GM21447 (cell line): ENCODE measurements at regions not wholly inside any gene's neighbourhood (a gene's known extent, or its start where the extent isn't known, plus 50 kb on each side); places are given as distances from the start of the nearest gene placed in this dataset.

Experiments used
- ATAC-seq: cut with Tn5 transposase; IDR thresholded peaks from one replicate; pipeline ENCODE4 v1.9.1; 2021; ENCODE audit not compliant: unreplicated experiment

GRCh38 chr20:22407237-22408193 lies 176.9 kb downstream of the FOXA2 start:
- ATAC-seq: no peak

- ATAC-seq: no peak
Observed at GRCh38 chr20:22404419-22405170, 179.8 kb downstream of the FOXA2 start.

GRCh38 chr20:22403632-22404361 lies 180.6 kb downstream of the FOXA2 start:
- ATAC-seq: no peak

- ATAC-seq: no peak
Observed at GRCh38 chr20:22403022-22403631, 181.2 kb downstream of the FOXA2 start.

- ATAC-seq: no peak
Observed at GRCh38 chr20:22402550-22402949, 181.8 kb downstream of the FOXA2 start.

- ATAC-seq: no peak
Observed at GRCh38 chr20:22400440-22400839, 183.9 kb downstream of the FOXA2 start.

- no peak for ATAC-seq
Observed at GRCh38 chr20:22394583-22394982, 189.8 kb downstream of the FOXA2 start.

GRCh38 chr20:22390543-22390903 lies 193.8 kb downstream of the FOXA2 start:
- ATAC-seq: no peak

GRCh38 chr20:22389836-22390542 lies 194.4 kb downstream of the FOXA2 start:
- ATAC-seq: no peak

GRCh38 chr20:22387452-22387851 lies 196.9 kb downstream of the FOXA2 start:
- no peak for ATAC-seq

GRCh38 chr20:22386306-22386623 lies 198.1 kb downstream of the FOXA2 start:
- ATAC-seq: no peak

GRCh38 chr20:22385602-22386305 lies 198.6 kb downstream of the FOXA2 start:
- ATAC-seq: no peak

- ATAC-seq: no peak
Observed at GRCh38 chr20:22384978-22385377, 199.4 kb downstream of the FOXA2 start.

- ATAC-seq: no peak
Observed at GRCh38 chr20:22383156-22383555, 201.2 kb downstream of the FOXA2 start.

GRCh38 chr20:22382742-22383141 lies 201.6 kb downstream of the FOXA2 start:
- ATAC-seq: no peak

GRCh38 chr20:22381812-22382416 lies 202.5 kb downstream of the FOXA2 start:
- no peak for ATAC-seq

GRCh38 chr20:22379472-22379871 lies 204.9 kb downstream of the FOXA2 start:
- no peak for ATAC-seq

GRCh38 chr20:22374678-22375590 lies 209.4 kb downstream of the FOXA2 start:
- ATAC-seq: no peak
